Transverse colon (tissue), 4 donors: ENCODE measurements at regions not wholly inside any gene's neighbourhood (a gene's known extent, or its start where the extent isn't known, plus 50 kb on each side); places are given as distances from the start of the nearest gene placed in this dataset.

Experiments used
- DNase-seq: peaks from one replicate; pipeline ENCODE4 v3.0.0-alpha.2; 2019
- H3K27ac ChIP-seq, 4 donors: fragments of 200-600 bp; sonication (generic); 2 replicates each; pipeline ENCODE4 v1.5.1; 2016 to 2018; ENCODE audit warnings: inconsistent platforms in 4 of 4
- H3K27me3 ChIP-seq: fragments of 200-600 bp; sonication (generic); 2 replicates; pipeline ENCODE4 v1.5.1; 2017; ENCODE audit warnings: inconsistent platforms
- H3K36me3 ChIP-seq, 4 donors: fragments of 200-600 bp; sonication (generic); 2 replicates each; pipeline ENCODE4 v1.5.1; 2017 to 2019; ENCODE audit warnings: inconsistent platforms in 4 of 4
- H3K4me1 ChIP-seq, 4 donors: fragments of 200-600 bp; sonication (generic); 2 replicates each; pipeline ENCODE4 v1.5.1; 2017 to 2020; ENCODE audit warnings: inconsistent platforms in 4 of 4
- H3K4me3 ChIP-seq, 4 donors: fragments of 200-600 bp; sonication (generic); 1 replicate in 1 of 4; 2 replicates in 3 of 4; pipeline versions ENCODE4 v1.5.1 to v1.6.1; 2017 to 2019; ENCODE audit warnings: inconsistent platforms in 4 of 4
- H3K9me3 ChIP-seq, 2 donors: fragments of 200-600 bp; sonication (generic); 2 replicates each; pipeline ENCODE4 v1.5.1; 2017 to 2019; ENCODE audit warnings: inconsistent platforms in 2 of 2
- CTCF ChIP-seq, 5 experiments: fragments of 200-600 bp in 3 of 5; fragments of 450-650 bp in 2 of 5; sonication (generic) in 3 of 5; IDR thresholded peaks; 1 replicate in 2 of 5; 2 replicates in 3 of 5; pipeline ENCODE4 v1.5.1; 2016 to 2017; ENCODE audit warnings: antibody characterized with exemption in 5 of 5, inconsistent platforms in 3 of 5, mild to moderate bottlenecking in 2 of 5, moderate library complexity in 1 of 5
- EP300 ChIP-seq: sonication (generic); formaldehyde crosslinking; IDR thresholded peaks from one replicate; pipeline ENCODE4 v1.6.1; 2017; ENCODE audit warnings: antibody characterized with exemption, low read depth
- POLR2A ChIP-seq: fragments of 450-650 bp; IDR thresholded peaks from one replicate; pipeline ENCODE4 v1.6.1; 2016; ENCODE audit warnings: antibody characterized with exemption, mild to moderate bottlenecking, moderate library complexity
- POLR2AphosphoS5 ChIP-seq, 3 donors: sonication (generic); formaldehyde crosslinking; IDR thresholded peaks; one replicate each; pipeline ENCODE4 v1.6.1; 2016; ENCODE audit warnings: antibody characterized with exemption in 3 of 3
- WGBS, 2 donors: methylation state at CpG; one replicate each; pipeline ENCODE4 v1.1.5; 2018; ENCODE audit warnings: low coverage in 1 of 2; 5-methylcytosine and 5-hydroxymethylcytosine counted together
- in situ Hi-C, 4 donors: fragments of 200-750 bp; cut with MboI; loops; one replicate each; pipeline versions ENCODE4 v1.15.0 to v1.15.1; 2017; ENCODE audit warnings: low sequenced_read_pairs in 3 of 4, low pct_ligation_motif_present in 1 of 4, low pct_unique_long_range_greater_than_20kb in 1 of 4
- intact Hi-C: fragments of 100-400 bp; cut with DNase I; formaldehyde crosslinking; loops from one replicate; pipeline ENCODE4 v1.15.1; 2023; ENCODE audit warnings: low total_unique reads

GRCh38 chr6:15906420-15907016 lies 222.4 kb upstream of the MYLIP start:
- WGBS, 2 donors, result 80 to 94% methylated on average over 1 to 10 of the region's 10 CpGs

GRCh38 chr6:15905488-15906419 lies 223.1 kb upstream of the MYLIP start:
- no peaks in the 10 kb centered on the region for H3K27me3 ChIP-seq
- 65 to 73% methylated on average over 7 to 8 of the region's 8 CpGs for WGBS, 2 donors
- H3K9me3 ChIP-seq, result no peaks in the 10 kb centered on the region
- H3K27ac ChIP-seq, result no peak overlapping the region
- no peaks in the 10 kb centered on the region for H3K36me3 ChIP-seq
- DNase-seq, result no peak
- peaks cover 0 to 3% (median 0%) of the 10 kb centered on the region in 4 donors for H3K4me1 ChIP-seq
- intact Hi-C loops, result no loop called here
- H3K4me3 ChIP-seq, result no peak overlapping the region
- in situ Hi-C loops, result no loop called here
- TF ChIP-seq CTCF (IDR thresholded peaks at IDR 0.05), result no peak
- TF ChIP-seq POLR2AphosphoS5 (IDR thresholded peaks at IDR 0.05), result no peak
- no peak for TF ChIP-seq POLR2A
- TF ChIP-seq EP300, result no peak

More at GRCh38 chr6:15906420-15907016, 222.4 kb upstream of the MYLIP start:
- Histone ChIP-seq H3K27ac (no peak overlapping the region), H3K9me3 (no peaks in the 10 kb centered on the region), H3K36me3 (no peaks in the 10 kb centered on the region), H3K4me3 (no peak overlapping the region), H3K27me3 (no peaks in the 10 kb centered on the region), H3K4me1 (no peaks in the 10 kb centered on the region)
- intact Hi-C loops (no loop called here), in situ Hi-C loops (no loop called here)
- TF ChIP-seq CTCF (IDR thresholded peaks at IDR 0.05), result no peak
- no peak for TF ChIP-seq POLR2A
- no peak for TF ChIP-seq EP300
- TF ChIP-seq POLR2AphosphoS5 (IDR thresholded peaks at IDR 0.05), result no peak
- no peak for DNase-seq

GRCh38 chr6:15904651-15905376 lies 224.1 kb upstream of the MYLIP start:
- TF ChIP-seq POLR2A, result no peak
- TF ChIP-seq POLR2AphosphoS5 (IDR thresholded peaks at IDR 0.05), result no peak
- TF ChIP-seq EP300, result no peak
- TF ChIP-seq CTCF (IDR thresholded peaks at IDR 0.05), result no peak
- peaks cover 0 to 5% (median 0%) of the 10 kb centered on the region in 4 donors for H3K4me1 ChIP-seq
- H3K9me3 ChIP-seq, result no peaks in the 10 kb centered on the region
- intact Hi-C loops, result no loop called here
- no peaks in the 10 kb centered on the region for H3K36me3 ChIP-seq
- H3K4me3 ChIP-seq, result no peak overlapping the region
- DNase-seq, result no peak
- 88 to 100% methylated on average over 2 to 6 of the region's 6 CpGs for WGBS, 2 donors
- H3K27ac ChIP-seq, result no peak overlapping the region
- in situ Hi-C loops, result no loop called here
- no peaks in the 10 kb centered on the region for H3K27me3 ChIP-seq
